ENCODE measurements at regions not wholly inside any gene's neighbourhood (a gene's known extent, or its start where the extent isn't known, plus 50 kb on each side); places are given as distances from the start of the nearest gene placed in this dataset.
"Not testable (repeated sequence)": the region's sequence is repeated elsewhere in the genome, so short reads cannot be mapped to it uniquely, and the experiment has no call there.

- Mint-ChIP-seq H3K4me3 (ENCODE audit: low read depth) (no peak overlapping the region), H3K36me3 (ENCODE audit: low read depth) (no peaks in the 10 kb centered on the region), H3K4me1 (ENCODE audit: low read depth) (no peaks in the 10 kb centered on the region), H3K27ac (no peak overlapping the region), H3K9me3 (no peaks in the 10 kb centered on the region), H3K27me3 (ENCODE audit: low read depth) (peaks cover 8% of the 10 kb centered on the region)
- intact Hi-C loops (cut with micrococcal nuclease) = no loop called here
- no peak for DNase-seq (ENCODE audit: low spot score)
Measured at GRCh38 chr13:44692173-44692713, 116.1 kb upstream of the TSC22D1 start.

- peaks cover 8% of the 10 kb centered on the region for H3K27me3 Mint-ChIP-seq (ENCODE audit: low read depth)
- no peak overlapping the region for H3K27ac Mint-ChIP-seq
- H3K4me1 Mint-ChIP-seq (ENCODE audit: low read depth) = peaks cover 12% of the 10 kb centered on the region
- intact Hi-C loops (cut with micrococcal nuclease) = no loop called here
- H3K36me3 Mint-ChIP-seq (ENCODE audit: low read depth) = peaks cover 4% of the 10 kb centered on the region
- DNase-seq (ENCODE audit: low spot score) = no peak
- no peak overlapping the region for H3K4me3 Mint-ChIP-seq (ENCODE audit: low read depth)
- peaks cover 12% of the 10 kb centered on the region for H3K9me3 Mint-ChIP-seq
Measured at GRCh38 chr13:44690376-44690775, 114.2 kb upstream of the TSC22D1 start.

GRCh38 chr13:44688652-44689051 is 112.5 kb upstream of the TSC22D1 start:
- intact Hi-C loops (cut with micrococcal nuclease) = no loop called here
- Mint-ChIP-seq H3K36me3 (ENCODE audit: low read depth) (peaks cover 4% of the 10 kb centered on the region), H3K9me3 (peaks cover 15% of the 10 kb centered on the region), H3K4me3 (ENCODE audit: low read depth) (no peak overlapping the region), H3K27ac (no peak overlapping the region), H3K4me1 (ENCODE audit: low read depth) (peaks cover 12% of the 10 kb centered on the region), H3K27me3 (ENCODE audit: low read depth) (peaks cover 4% of the 10 kb centered on the region)
- no peak for DNase-seq (ENCODE audit: low spot score)

- H3K27ac Mint-ChIP-seq = peak overlapping the region; percentile 24
- H3K36me3 Mint-ChIP-seq (ENCODE audit: low read depth) = peaks cover 4% of the 10 kb centered on the region
- DNase-seq (ENCODE audit: low spot score) = no peak
- H3K4me3 Mint-ChIP-seq (ENCODE audit: low read depth) = no peak overlapping the region
- intact Hi-C loops (cut with micrococcal nuclease) = no loop called here
- H3K4me1 Mint-ChIP-seq (ENCODE audit: low read depth) = peaks cover 12% of the 10 kb centered on the region
- peaks cover 15% of the 10 kb centered on the region for H3K9me3 Mint-ChIP-seq
- peaks cover 4% of the 10 kb centered on the region for H3K27me3 Mint-ChIP-seq (ENCODE audit: low read depth)
Measured at GRCh38 chr13:44686531-44686934, 110.4 kb upstream of the TSC22D1 start.

GRCh38 chr13:44685641-44686040 is 109.5 kb upstream of the TSC22D1 start:
- H3K36me3 Mint-ChIP-seq (ENCODE audit: low read depth) = peaks cover 4% of the 10 kb centered on the region
- H3K27me3 Mint-ChIP-seq (ENCODE audit: low read depth) = peaks cover 4% of the 10 kb centered on the region
- H3K9me3 Mint-ChIP-seq = peaks cover 15% of the 10 kb centered on the region
- no peak for DNase-seq (ENCODE audit: low spot score)
- no peak overlapping the region for H3K4me3 Mint-ChIP-seq (ENCODE audit: low read depth)
- intact Hi-C loops (cut with micrococcal nuclease) = no loop called here
- peaks cover 13% of the 10 kb centered on the region for H3K4me1 Mint-ChIP-seq (ENCODE audit: low read depth)
- H3K27ac Mint-ChIP-seq = no peak overlapping the region

- peaks cover 15% of the 10 kb centered on the region for H3K9me3 Mint-ChIP-seq
- H3K36me3 Mint-ChIP-seq (ENCODE audit: low read depth); DNase-seq (ENCODE audit: low spot score); H3K27ac Mint-ChIP-seq; intact Hi-C loops (cut with micrococcal nuclease); H3K27me3 Mint-ChIP-seq (ENCODE audit: low read depth); H3K4me3 Mint-ChIP-seq (ENCODE audit: low read depth): not testable (repeated sequence)
- H3K4me1 Mint-ChIP-seq (ENCODE audit: low read depth) = peaks cover 13% of the 10 kb centered on the region
Measured at GRCh38 chr13:44682416-44682815, 106.3 kb upstream of the TSC22D1 start.

- Mint-ChIP-seq H3K36me3 (ENCODE audit: low read depth) (no peaks in the 10 kb centered on the region), H3K27me3 (ENCODE audit: low read depth) (no peaks in the 10 kb centered on the region), H3K4me1 (ENCODE audit: low read depth) (peaks cover 6% of the 10 kb centered on the region), H3K9me3 (peaks cover 7% of the 10 kb centered on the region), H3K4me3 (ENCODE audit: low read depth) (no peak overlapping the region), H3K27ac (no peak overlapping the region)
- DNase-seq (ENCODE audit: low spot score) = no peak
- intact Hi-C loops (cut with micrococcal nuclease) = no loop called here
Measured at GRCh38 chr13:44680746-44681355, 104.7 kb upstream of the TSC22D1 start.

- no peaks in the 10 kb centered on the region for H3K27me3 Mint-ChIP-seq (ENCODE audit: low read depth)
- H3K36me3 Mint-ChIP-seq (ENCODE audit: low read depth) = no peaks in the 10 kb centered on the region
- peaks cover 3% of the 10 kb centered on the region for H3K9me3 Mint-ChIP-seq
- H3K27ac Mint-ChIP-seq = no peak overlapping the region
- DNase-seq (ENCODE audit: low spot score) = no peak
- H3K4me3 Mint-ChIP-seq (ENCODE audit: low read depth) = no peak overlapping the region
- intact Hi-C loops (cut with micrococcal nuclease) = no loop called here
- peaks cover 1% of the 10 kb centered on the region for H3K4me1 Mint-ChIP-seq (ENCODE audit: low read depth)
Measured at GRCh38 chr13:44679597-44679996, 103.5 kb upstream of the TSC22D1 start.

GRCh38 chr13:44678197-44678596 is 102.1 kb upstream of the TSC22D1 start:
- no peaks in the 10 kb centered on the region for H3K27me3 Mint-ChIP-seq (ENCODE audit: low read depth)
- intact Hi-C loops (cut with micrococcal nuclease) = no loop called here
- H3K27ac Mint-ChIP-seq = no peak overlapping the region

GRCh38 chr13:44676534-44676933 is 100.4 kb upstream of the TSC22D1 start:
- Mint-ChIP-seq H3K4me3 (ENCODE audit: low read depth) (no peak overlapping the region), H3K4me1 (ENCODE audit: low read depth) (peaks cover 1% of the 10 kb centered on the region), H3K27me3 (ENCODE audit: low read depth) (no peaks in the 10 kb centered on the region), H3K27ac (no peak overlapping the region), H3K9me3 (no peaks in the 10 kb centered on the region), H3K36me3 (ENCODE audit: low read depth) (no peaks in the 10 kb centered on the region)
- DNase-seq (ENCODE audit: low spot score) = no peak
- intact Hi-C loops (cut with micrococcal nuclease) = no loop called here

More at GRCh38 chr13:44678197-44678596, 102.1 kb upstream of the TSC22D1 start:
- no peaks in the 10 kb centered on the region for H3K9me3 Mint-ChIP-seq
- H3K4me3 Mint-ChIP-seq (ENCODE audit: low read depth) = no peak overlapping the region
- H3K4me1 Mint-ChIP-seq (ENCODE audit: low read depth) = peaks cover 1% of the 10 kb centered on the region
- no peak for DNase-seq (ENCODE audit: low spot score)
- H3K36me3 Mint-ChIP-seq (ENCODE audit: low read depth) = no peaks in the 10 kb centered on the region

- Mint-ChIP-seq H3K36me3 (ENCODE audit: low read depth) (no peaks in the 10 kb centered on the region), H3K4me3 (ENCODE audit: low read depth) (no peak overlapping the region), H3K27me3 (ENCODE audit: low read depth) (peaks cover 4% of the 10 kb centered on the region), H3K27ac (no peak overlapping the region), H3K4me1 (ENCODE audit: low read depth) (no peaks in the 10 kb centered on the region), H3K9me3 (no peaks in the 10 kb centered on the region)
- DNase-seq (ENCODE audit: low spot score) = no peak
- intact Hi-C loops (cut with micrococcal nuclease) = no loop called here
Measured at GRCh38 chr13:44669534-44669933, 93.4 kb upstream of the TSC22D1 start.

GRCh38 chr13:44668688-44669087 is 92.6 kb upstream of the TSC22D1 start:
- Mint-ChIP-seq H3K4me1 (ENCODE audit: low read depth) (no peaks in the 10 kb centered on the region), H3K36me3 (ENCODE audit: low read depth) (no peaks in the 10 kb centered on the region), H3K4me3 (ENCODE audit: low read depth) (no peak overlapping the region), H3K9me3 (no peaks in the 10 kb centered on the region), H3K27ac (no peak overlapping the region), H3K27me3 (ENCODE audit: low read depth) (peaks cover 5% of the 10 kb centered on the region)
- DNase-seq (ENCODE audit: low spot score) = no peak
- intact Hi-C loops (cut with micrococcal nuclease) = no loop called here

GRCh38 chr13:44667943-44668342 is 91.8 kb upstream of the TSC22D1 start:
- no peaks in the 10 kb centered on the region for H3K9me3 Mint-ChIP-seq
- H3K27me3 Mint-ChIP-seq (ENCODE audit: low read depth) = peaks cover 8% of the 10 kb centered on the region
- H3K4me3 Mint-ChIP-seq (ENCODE audit: low read depth) = no peak overlapping the region
- DNase-seq (ENCODE audit: low spot score) = no peak
- H3K36me3 Mint-ChIP-seq (ENCODE audit: low read depth) = no peaks in the 10 kb centered on the region
- no peaks in the 10 kb centered on the region for H3K4me1 Mint-ChIP-seq (ENCODE audit: low read depth)
- H3K27ac Mint-ChIP-seq = no peak overlapping the region
- intact Hi-C loops (cut with micrococcal nuclease) = no loop called here

- H3K27me3 Mint-ChIP-seq (ENCODE audit: low read depth); H3K9me3 Mint-ChIP-seq; H3K4me1 Mint-ChIP-seq (ENCODE audit: low read depth); intact Hi-C loops (cut with micrococcal nuclease); H3K27ac Mint-ChIP-seq; DNase-seq (ENCODE audit: low spot score); H3K4me3 Mint-ChIP-seq (ENCODE audit: low read depth); H3K36me3 Mint-ChIP-seq (ENCODE audit: low read depth): not testable (repeated sequence)
Measured at GRCh38 chr13:44666538-44666937, 90.4 kb upstream of the TSC22D1 start.
